Renal cortical epithelial cell (primary cell): ENCODE measurements at regions not wholly inside any gene's neighbourhood (a gene's known extent, or its start where the extent isn't known, plus 50 kb on each side); places are given as distances from the start of the nearest gene placed in this dataset.

Source experiments
- DNase-seq: peaks from one replicate; pipeline ENCODE4 v3.0.0-alpha.2; 2011; ENCODE audit warnings: low read depth

GRCh38 chr11:69429716-69430491, 51.6 kb upstream of the LINC01488 start:
- no peak for DNase-seq

- no peak for DNase-seq
Observed at GRCh38 chr11:69430566-69430965, 50.9 kb upstream of the LINC01488 start.

GRCh38 chr11:69431136-69431535, 50.3 kb upstream of the LINC01488 start:
- DNase-seq: no peak
